Testis (tissue), 2 donors: ENCODE measurements at regions not wholly inside any gene's neighbourhood (a gene's known extent, or its start where the extent isn't known, plus 50 kb on each side); places are given as distances from the start of the nearest gene placed in this dataset.

Experiments used
- DNase-seq: peaks from one replicate; pipeline ENCODE4 v3.0.0-alpha.2; 2019
- H3K27ac ChIP-seq, 2 donors: fragments of 200-600 bp; sonication (generic); one replicate each; pipeline ENCODE4 v1.5.1; 2019
- H3K27me3 ChIP-seq: fragments of 200-600 bp; sonication (generic); one replicate; pipeline ENCODE4 v1.5.1; 2019
- H3K36me3 ChIP-seq: fragments of 200-600 bp; sonication (generic); one replicate; pipeline ENCODE4 v1.5.1; 2017; ENCODE audit warnings: low read depth; ENCODE audit errors: missing control alignments
- H3K4me1 ChIP-seq: fragments of 200-600 bp; sonication (generic); one replicate; pipeline ENCODE4 v1.5.1; 2019
- H3K4me3 ChIP-seq, 2 donors: fragments of 200-600 bp; sonication (generic); one replicate each; pipeline ENCODE4 v1.5.1; 2017 to 2019
- H3K9me3 ChIP-seq: fragments of 200-600 bp; sonication (generic); one replicate; pipeline ENCODE4 v1.5.1; 2017
- POLR2A ChIP-seq: fragments of 450-650 bp; IDR thresholded peaks from one replicate; pipeline ENCODE4 v1.6.1; 2017; ENCODE audit warnings: antibody characterized with exemption, mild to moderate bottlenecking, moderate library complexity
- WGBS, 2 donors: methylation state at CpG; one replicate each; pipeline ENCODE4 v1.1.5; 2018; 5-methylcytosine and 5-hydroxymethylcytosine counted together
- intact Hi-C: fragments of 100-400 bp; cut with DNase I; formaldehyde crosslinking; loops from one replicate; pipeline ENCODE4 v1.15.1; 2023; ENCODE audit warnings: low total_unique reads
- TF ChIP-seq, protein P1 (sequence below), 3 experiments: fragments of 450-650 bp in 2 of 3; fragments of 200-600 bp in 1 of 3; sonication (generic) in 1 of 3; IDR thresholded peaks; one replicate each; pipeline ENCODE4 v1.5.1; 2016 to 2019; ENCODE audit warnings: antibody characterized with exemption in 3 of 3, mild to moderate bottlenecking in 2 of 3, moderate library complexity in 1 of 3

- WGBS, 2 donors, result 82 to 83% methylated on average over 8 of the region's 8 CpGs
- TF ChIP-seq, protein P1, sequence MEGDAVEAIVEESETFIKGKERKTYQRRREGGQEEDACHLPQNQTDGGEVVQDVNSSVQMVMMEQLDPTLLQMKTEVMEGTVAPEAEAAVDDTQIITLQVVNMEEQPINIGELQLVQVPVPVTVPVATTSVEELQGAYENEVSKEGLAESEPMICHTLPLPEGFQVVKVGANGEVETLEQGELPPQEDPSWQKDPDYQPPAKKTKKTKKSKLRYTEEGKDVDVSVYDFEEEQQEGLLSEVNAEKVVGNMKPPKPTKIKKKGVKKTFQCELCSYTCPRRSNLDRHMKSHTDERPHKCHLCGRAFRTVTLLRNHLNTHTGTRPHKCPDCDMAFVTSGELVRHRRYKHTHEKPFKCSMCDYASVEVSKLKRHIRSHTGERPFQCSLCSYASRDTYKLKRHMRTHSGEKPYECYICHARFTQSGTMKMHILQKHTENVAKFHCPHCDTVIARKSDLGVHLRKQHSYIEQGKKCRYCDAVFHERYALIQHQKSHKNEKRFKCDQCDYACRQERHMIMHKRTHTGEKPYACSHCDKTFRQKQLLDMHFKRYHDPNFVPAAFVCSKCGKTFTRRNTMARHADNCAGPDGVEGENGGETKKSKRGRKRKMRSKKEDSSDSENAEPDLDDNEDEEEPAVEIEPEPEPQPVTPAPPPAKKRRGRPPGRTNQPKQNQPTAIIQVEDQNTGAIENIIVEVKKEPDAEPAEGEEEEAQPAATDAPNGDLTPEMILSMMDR (IDR thresholded peaks at IDR 0.05), result no peak
- TF ChIP-seq POLR2A, result no peak
- Histone ChIP-seq H3K9me3 (no peaks in the 10 kb centered on the region), H3K4me1 (no peaks in the 10 kb centered on the region), H3K27ac (no peak overlapping the region), H3K4me3 (no peak overlapping the region), H3K27me3 (no peaks in the 10 kb centered on the region), H3K36me3 (no peaks in the 10 kb centered on the region)
- DNase-seq, result no peak
- intact Hi-C loops, result loop anchor here (10.0 kb wide), 1 partner anchor 534 kb away; no protein-coding TSS in a partner anchor
Measured at GRCh38 chr11:19430754-19431398, 190.1 kb upstream of the E2F8 start.

GRCh38 chr11:19430346-19430745 lies 189.6 kb upstream of the E2F8 start:
- no peak for DNase-seq
- Histone ChIP-seq H3K27ac (no peak overlapping the region), H3K4me3 (no peak overlapping the region), H3K4me1 (no peaks in the 10 kb centered on the region), H3K36me3 (no peaks in the 10 kb centered on the region), H3K27me3 (no peaks in the 10 kb centered on the region), H3K9me3 (no peaks in the 10 kb centered on the region)
- intact Hi-C loops, result loop anchor here (10.0 kb wide), 1 partner anchor 534 kb away; no protein-coding TSS in a partner anchor
- TF ChIP-seq POLR2A, result no peak
- TF ChIP-seq, protein P1 (IDR thresholded peaks at IDR 0.05), result no peak
- WGBS, 2 donors, result 87 to 93% methylated on average over 6 to 7 of the region's 7 CpGs

DNA sequence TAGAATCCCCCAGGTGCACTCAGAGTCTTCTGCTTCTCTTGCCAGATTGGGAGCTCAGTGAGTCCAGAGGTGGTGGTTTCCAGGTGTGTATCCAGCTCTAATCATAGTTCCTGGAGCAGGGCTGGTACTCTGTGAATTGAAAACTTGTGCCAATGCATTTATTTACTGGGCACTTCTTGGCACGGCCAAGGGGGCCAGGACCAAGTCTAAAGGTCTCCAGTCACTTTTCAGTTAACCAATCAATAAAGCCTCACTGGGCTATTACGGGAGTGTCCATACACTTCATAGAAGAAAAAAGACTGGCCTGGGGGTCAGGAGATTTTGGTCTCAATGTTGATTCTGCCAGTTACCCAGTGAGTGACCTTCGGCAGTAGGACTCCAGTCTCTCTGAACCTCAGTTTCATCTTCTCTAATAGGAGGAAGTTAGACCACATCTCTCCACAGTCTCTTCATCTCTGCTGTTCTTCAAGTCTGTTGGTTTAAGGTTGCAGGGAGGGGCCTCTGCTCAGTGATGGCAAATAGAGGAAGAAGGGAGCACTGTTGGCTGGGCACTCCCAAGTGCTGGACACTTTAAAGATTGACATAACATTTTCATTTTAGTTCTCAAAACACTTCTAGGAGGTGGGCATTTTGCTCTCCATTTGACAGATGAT lies 188.5 kb upstream of the E2F8 start:
- Histone ChIP-seq H3K27me3 (no peaks in the 10 kb centered on the region), H3K27ac (no peak overlapping the region), H3K4me3 (no peak overlapping the region), H3K36me3 (no peaks in the 10 kb centered on the region), H3K9me3 (no peaks in the 10 kb centered on the region), H3K4me1 (no peaks in the 10 kb centered on the region)
- intact Hi-C loops, result no loop called here
- TF ChIP-seq, protein P1 (IDR thresholded peaks at IDR 0.05), result no peak
- no peak for TF ChIP-seq POLR2A
- WGBS, 2 donors, result 78 to 86% methylated on average over 3 of the region's 3 CpGs
- no peak for DNase-seq

DNA sequence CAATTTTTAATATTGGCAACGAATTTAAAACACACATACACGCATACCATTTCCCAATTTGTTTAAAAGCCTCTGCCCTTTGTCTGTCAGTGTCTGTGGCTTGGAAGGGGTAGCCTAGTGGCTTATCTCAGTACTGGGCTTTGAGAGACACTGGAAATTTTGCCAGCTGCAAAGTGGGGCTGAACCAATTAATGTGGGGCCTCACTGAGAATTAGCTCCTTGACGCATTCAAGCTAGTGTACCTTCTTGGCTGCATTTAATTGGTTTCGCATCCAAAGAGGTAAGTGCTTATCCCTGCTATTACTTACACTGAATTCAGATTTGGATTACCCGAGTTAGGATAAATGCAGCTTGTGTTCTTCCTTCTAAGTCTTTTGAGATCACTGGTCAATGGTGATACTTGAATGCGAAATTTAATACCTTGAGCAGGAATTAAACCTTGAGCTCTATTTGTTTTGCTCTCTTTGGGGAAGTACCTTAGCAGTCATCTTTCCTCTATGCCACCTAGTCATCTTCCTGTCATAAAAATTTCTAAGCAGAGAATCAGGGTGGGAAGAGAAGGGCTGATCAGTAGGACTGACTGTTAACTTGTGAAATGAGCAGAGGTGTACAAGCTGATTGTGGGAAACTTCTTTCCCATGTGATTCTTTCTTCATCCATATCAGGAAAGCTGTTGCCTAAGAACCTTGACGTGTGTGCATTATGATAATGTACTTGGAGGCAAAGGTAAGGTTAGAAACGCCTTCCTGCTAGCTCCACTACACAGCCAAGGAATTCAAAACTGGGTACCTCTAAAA lies 187.7 kb upstream of the E2F8 start:
- DNase-seq, result no peak
- H3K27ac ChIP-seq, result no peak overlapping the region
- H3K4me3 ChIP-seq, result no peak overlapping the region
- TF ChIP-seq, protein P1 (IDR thresholded peaks at IDR 0.05), result no peak
- no peak for TF ChIP-seq POLR2A
- 86 to 90% methylated on average over 8 of the region's 8 CpGs for WGBS, 2 donors
- intact Hi-C loops, result no loop called here
- H3K9me3 ChIP-seq, result no peaks in the 10 kb centered on the region
- no peaks in the 10 kb centered on the region for H3K4me1 ChIP-seq
- H3K27me3 ChIP-seq, result no peaks in the 10 kb centered on the region
- H3K36me3 ChIP-seq, result no peaks in the 10 kb centered on the region
